Choroid plexus epithelial cell (primary cell): ENCODE measurements at regions not wholly inside any gene's neighbourhood (a gene's known extent, or its start where the extent isn't known, plus 50 kb on each side); places are given as distances from the start of the nearest gene placed in this dataset.
A peak's percentile ranks its signal among the peaks of the same experiment; 100 is the strongest.

Experiments
- DNase-seq: peaks from one replicate; pipeline ENCODE4 v3.0.0-alpha.2; 2010; ENCODE audit warnings: low read depth
- H3K4me3 ChIP-seq: 2 replicates; pipeline ENCODE4 v1.5.1; 2011; ENCODE audit warnings: low read depth, mild to moderate bottlenecking, control low read depth, low read length, moderate library complexity
- TF ChIP-seq, protein P1 (sequence below): conservative IDR thresholded peaks from 2 replicates; pipeline ENCODE4 v1.5.1; 2011; ENCODE audit warnings: low read depth, mild to moderate bottlenecking, control low read depth, inconsistent platforms, low read length, moderate library complexity

DNA sequence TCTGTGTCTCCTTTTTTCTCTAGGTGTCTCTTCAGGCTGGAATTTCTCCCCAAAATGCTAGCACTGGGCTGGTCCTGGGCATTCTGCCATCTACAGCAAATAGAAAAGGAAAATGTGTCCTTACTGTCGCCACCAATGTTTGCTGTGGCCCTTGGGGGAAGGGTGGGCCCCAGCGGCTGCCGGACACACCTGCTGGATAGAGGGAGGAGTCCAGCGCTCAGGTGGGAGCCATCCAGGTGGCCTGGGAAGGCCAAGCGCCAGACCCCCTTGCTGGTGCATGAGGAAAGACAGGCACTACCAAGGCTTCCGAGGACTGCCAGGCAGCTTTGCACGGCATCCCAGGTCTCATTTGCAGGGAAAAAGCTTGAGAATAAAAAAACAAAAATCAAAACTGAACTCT is 147.7 kb upstream of the GATA6 start:
- H3K4me3 ChIP-seq, result no peak overlapping the region
- DNase-seq, result no peak
- TF ChIP-seq, protein P1, sequence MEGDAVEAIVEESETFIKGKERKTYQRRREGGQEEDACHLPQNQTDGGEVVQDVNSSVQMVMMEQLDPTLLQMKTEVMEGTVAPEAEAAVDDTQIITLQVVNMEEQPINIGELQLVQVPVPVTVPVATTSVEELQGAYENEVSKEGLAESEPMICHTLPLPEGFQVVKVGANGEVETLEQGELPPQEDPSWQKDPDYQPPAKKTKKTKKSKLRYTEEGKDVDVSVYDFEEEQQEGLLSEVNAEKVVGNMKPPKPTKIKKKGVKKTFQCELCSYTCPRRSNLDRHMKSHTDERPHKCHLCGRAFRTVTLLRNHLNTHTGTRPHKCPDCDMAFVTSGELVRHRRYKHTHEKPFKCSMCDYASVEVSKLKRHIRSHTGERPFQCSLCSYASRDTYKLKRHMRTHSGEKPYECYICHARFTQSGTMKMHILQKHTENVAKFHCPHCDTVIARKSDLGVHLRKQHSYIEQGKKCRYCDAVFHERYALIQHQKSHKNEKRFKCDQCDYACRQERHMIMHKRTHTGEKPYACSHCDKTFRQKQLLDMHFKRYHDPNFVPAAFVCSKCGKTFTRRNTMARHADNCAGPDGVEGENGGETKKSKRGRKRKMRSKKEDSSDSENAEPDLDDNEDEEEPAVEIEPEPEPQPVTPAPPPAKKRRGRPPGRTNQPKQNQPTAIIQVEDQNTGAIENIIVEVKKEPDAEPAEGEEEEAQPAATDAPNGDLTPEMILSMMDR, result no peak

DNA sequence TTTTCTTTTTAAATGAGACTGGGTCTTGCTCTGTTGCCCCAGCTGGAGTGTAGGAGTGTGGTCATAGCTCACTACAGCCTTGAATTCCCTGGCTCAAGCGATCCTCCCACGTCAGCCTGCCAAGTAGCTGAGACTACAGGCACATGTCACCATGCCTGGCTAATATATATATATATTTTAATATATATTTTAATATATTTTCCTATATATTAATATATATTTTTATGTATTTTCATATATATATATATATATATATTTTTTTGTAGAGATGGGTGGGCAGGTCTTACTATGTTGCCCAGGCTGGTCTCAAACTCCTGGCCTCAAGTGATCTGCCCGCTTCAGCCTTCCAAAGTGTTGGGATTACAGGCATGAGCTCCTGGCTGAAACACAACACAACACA is 144.5 kb upstream of the GATA6 start:
- H3K4me3 ChIP-seq, result no peak overlapping the region
- DNase-seq, result no peak
- TF ChIP-seq, protein P1, result no peak

GRCh38 chr18:22026362-22026761 is 143.0 kb upstream of the GATA6 start:
- no peak for DNase-seq
- TF ChIP-seq, protein P1, result no peak
- no peak overlapping the region for H3K4me3 ChIP-seq

DNA sequence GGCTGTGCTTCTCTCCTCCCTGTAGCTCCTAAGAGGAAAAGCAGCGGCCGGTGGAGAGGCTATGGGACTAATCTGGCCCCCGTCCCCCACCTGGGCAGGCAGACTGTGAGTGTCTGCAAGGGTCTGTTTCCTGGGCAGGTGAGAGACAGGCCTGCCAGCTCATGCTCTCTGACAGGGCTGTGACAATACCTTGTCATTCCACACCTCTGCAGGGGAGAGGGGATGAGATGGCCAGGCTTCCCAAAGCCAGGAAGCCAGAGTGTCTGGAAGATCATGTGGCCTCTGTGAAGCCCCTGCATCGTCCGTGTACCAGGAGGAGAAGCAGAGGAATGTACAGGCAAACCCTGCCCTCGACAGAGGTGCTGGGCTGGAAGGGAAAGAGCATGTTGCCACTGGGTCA is 142.5 kb upstream of the GATA6 start:
- H3K4me3 ChIP-seq, result no peak overlapping the region
- TF ChIP-seq, protein P1, result no peak
- DNase-seq, result no peak

- no peak overlapping the region for H3K4me3 ChIP-seq
- no peak for DNase-seq
These were observed 137.8 kb upstream of the GATA6 start for GRCh38 chr18:22031611-22032010.

DNA sequence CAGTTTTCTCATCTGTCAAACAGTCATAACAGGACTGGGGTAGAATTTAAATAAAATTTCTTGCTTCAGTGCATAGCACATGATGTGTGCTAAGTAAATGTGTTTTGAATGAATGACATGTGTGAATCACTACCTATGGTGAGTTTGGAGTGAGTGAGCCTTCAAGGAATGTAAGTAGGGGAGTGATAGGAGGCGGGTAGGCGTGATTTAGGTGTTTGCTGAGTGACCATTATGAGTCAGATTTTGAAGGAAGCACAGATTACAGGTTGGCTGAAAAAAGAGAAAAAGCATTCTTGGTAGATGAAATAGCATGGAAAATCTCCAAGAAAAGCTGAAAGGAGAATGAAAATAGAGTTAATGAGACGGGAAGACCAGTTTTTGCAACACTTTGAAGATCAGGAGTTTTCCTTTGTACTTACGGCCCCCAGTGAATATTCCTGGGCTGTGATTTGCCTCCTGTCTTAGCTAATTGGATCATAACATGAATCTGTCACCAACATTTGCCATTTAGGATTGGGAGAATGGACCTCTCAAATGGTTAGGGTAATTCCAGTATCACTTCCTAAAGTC is 136.9 kb upstream of the GATA6 start:
- DNase-seq, result peak; percentile 73
- no peak overlapping the region for H3K4me3 ChIP-seq
- TF ChIP-seq, protein P1, result no peak

More at GRCh38 chr18:22031611-22032010, 137.8 kb upstream of the GATA6 start:
- TF ChIP-seq, protein P1, result no peak

GRCh38 chr18:22033085-22033484 is 136.3 kb upstream of the GATA6 start:
- no peak overlapping the region for H3K4me3 ChIP-seq
- TF ChIP-seq, protein P1, result no peak
- DNase-seq, result no peak
